ENCODE measurements at regions not wholly inside any gene's neighbourhood (a gene's known extent, or its start where the extent isn't known, plus 50 kb on each side); places are given as distances from the start of the nearest gene placed in this dataset.
A peak's percentile ranks its signal among the peaks of the same experiment; 100 is the strongest.

- DNase-seq: no peak
These were observed 441.8 kb upstream of the TMPO start for GRCh38 chr12:98073610-98074009.

GRCh38 chr12:98074286-98074685 is 441.1 kb upstream of the TMPO start:
- DNase-seq: no peak

- no peak for DNase-seq
These were observed 431.0 kb upstream of the TMPO start for GRCh38 chr12:98084391-98084790.

- DNase-seq: peak; percentile 14
These were observed 430.2 kb upstream of the TMPO start for GRCh38 chr12:98085046-98085755.

GRCh38 chr12:98090731-98091130 is 424.7 kb upstream of the TMPO start:
- DNase-seq: no peak

GRCh38 chr12:98096436-98096835 is 419.0 kb upstream of the TMPO start:
- DNase-seq: no peak

GRCh38 chr12:98106031-98106683 is 409.2 kb upstream of the TMPO start:
- DNase-seq: no peak

- DNase-seq: no peak
These were observed 406.1 kb upstream of the TMPO start for GRCh38 chr12:98109266-98109665.

GRCh38 chr12:98110536-98110935 is 404.9 kb upstream of the TMPO start:
- no peak for DNase-seq

- DNase-seq: no peak
These were observed 401.8 kb upstream of the TMPO start for GRCh38 chr12:98113548-98113947.

GRCh38 chr12:98121963-98122362 is 393.4 kb upstream of the TMPO start:
- no peak for DNase-seq

- no peak for DNase-seq
These were observed 392.3 kb upstream of the TMPO start for GRCh38 chr12:98123021-98123461.

- peak; percentile 74 for DNase-seq
These were observed 388.6 kb upstream of the TMPO start for GRCh38 chr12:98126637-98127335.

- no peak for DNase-seq
These were observed 388.1 kb upstream of the TMPO start for GRCh38 chr12:98127336-98127679.

- DNase-seq: no peak
These were observed 387.5 kb upstream of the TMPO start for GRCh38 chr12:98127854-98128253.

- DNase-seq: no peak
These were observed 378.8 kb upstream of the TMPO start for GRCh38 chr12:98136544-98136943.

GRCh38 chr12:98137278-98137677 is 378.1 kb upstream of the TMPO start:
- peak; percentile 15 for DNase-seq

GRCh38 chr12:98144953-98145352 is 370.4 kb upstream of the TMPO start:
- no peak for DNase-seq

- no peak for DNase-seq
These were observed 369.3 kb upstream of the TMPO start for GRCh38 chr12:98146043-98146442.

GRCh38 chr12:98146487-98146886 is 368.9 kb upstream of the TMPO start:
- no peak for DNase-seq

GRCh38 chr12:98149270-98149669 is 366.1 kb upstream of the TMPO start:
- no peak for DNase-seq

GRCh38 chr12:98149691-98150210 is 365.6 kb upstream of the TMPO start:
- no peak for DNase-seq

- DNase-seq: no peak
These were observed 364.2 kb upstream of the TMPO start for GRCh38 chr12:98151105-98151590.

GRCh38 chr12:98151984-98152383 is 363.4 kb upstream of the TMPO start:
- DNase-seq: no peak
